CD14-positive monocyte (primary cell): ENCODE measurements at regions not wholly inside any gene's neighbourhood (a gene's known extent, or its start where the extent isn't known, plus 50 kb on each side); places are given as distances from the start of the nearest gene placed in this dataset.

ENCODE experiments used
- DNase-seq, 3 donors: peaks; one replicate each; pipeline ENCODE4 v3.0.0-alpha.2; 2011 to 2022
- H2AFZ ChIP-seq: 2 replicates; pipeline ENCODE4 v1.6.0; 2012; ENCODE audit warnings: mild to moderate bottlenecking, low read depth, low read length, inconsistent platforms; ENCODE audit not compliant: insufficient read depth, poor library complexity, severe bottlenecking
- H3K27ac ChIP-seq, 2 donors: 1 replicate in 1 of 2; 2 replicates in 1 of 2; pipeline ENCODE4 v1.5.1; 2012 to 2013; ENCODE audit warnings: low read length in 2 of 2, control low read depth in 1 of 2, inconsistent platforms in 1 of 2, low read depth in 1 of 2, mild to moderate bottlenecking in 1 of 2
- H3K27me3 ChIP-seq, 2 donors: one replicate each; pipeline versions ENCODE4 v1.6.0 to v1.6.1; 2011 to 2013; ENCODE audit warnings: low read length in 2 of 2; ENCODE audit not compliant: control insufficient read depth in 2 of 2, insufficient read depth in 2 of 2
- H3K36me3 ChIP-seq, 2 donors: replicated peaks in 1 of 2; 1 replicate in 1 of 2; 2 replicates in 1 of 2; pipeline versions ENCODE4 v1.5.1 to v1.6.1; 2012 to 2013; ENCODE audit warnings: low read length in 2 of 2, control low read depth in 1 of 2, inconsistent platforms in 1 of 2, mild to moderate bottlenecking in 1 of 2; ENCODE audit not compliant: insufficient read depth in 2 of 2, control insufficient read depth in 1 of 2
- H3K4me1 ChIP-seq, 2 donors: 1 replicate in 1 of 2; 2 replicates in 1 of 2; pipeline versions ENCODE4 v1.5.1 to v1.6.1; 2012 to 2013; ENCODE audit warnings: low read length in 2 of 2, control low read depth in 1 of 2, inconsistent platforms in 1 of 2, mild to moderate bottlenecking in 1 of 2, moderate library complexity in 1 of 2; ENCODE audit not compliant: insufficient read depth in 2 of 2, control insufficient read depth in 1 of 2
- H3K4me2 ChIP-seq: replicated peaks from 2 replicates; pipeline ENCODE3; 2012; ENCODE audit warnings: low read length, moderate library complexity, mild to moderate bottlenecking; ENCODE audit not compliant: poor library complexity, severe bottlenecking; ENCODE audit errors: extremely low read depth
- H3K4me3 ChIP-seq, 3 experiments: fragments of 200-600 bp in 1 of 3; sonication (generic) in 1 of 3; replicated peaks in 1 of 3; 1 replicate in 2 of 3; 2 replicates in 1 of 3; pipeline ENCODE4 v1.5.1; 2011 to 2013; ENCODE audit warnings: low read length in 3 of 3, mild to moderate bottlenecking in 3 of 3, control low read depth in 2 of 3, low read depth in 2 of 3, inconsistent platforms in 1 of 3, moderate library complexity in 1 of 3
- H3K79me2 ChIP-seq: 2 replicates; pipeline ENCODE4 v1.6.0; 2012; ENCODE audit warnings: mild to moderate bottlenecking, control low read depth, inconsistent platforms, low read length, moderate library complexity; ENCODE audit not compliant: insufficient read depth
- H3K9ac ChIP-seq: 2 replicates; pipeline ENCODE4 v1.6.0; 2017; ENCODE audit warnings: low read length, mild to moderate bottlenecking; ENCODE audit not compliant: insufficient read depth, poor library complexity, severe bottlenecking
- H3K9me3 ChIP-seq, 2 donors: replicated peaks in 1 of 2; 1 replicate in 1 of 2; 2 replicates in 1 of 2; pipeline versions ENCODE4 v1.5.1 to v1.6.1; 2012 to 2013; ENCODE audit warnings: low read length in 2 of 2, control low read depth in 1 of 2; ENCODE audit not compliant: control insufficient read depth in 1 of 2, insufficient read depth in 1 of 2
- H4K20me1 ChIP-seq: 2 replicates; pipeline ENCODE4 v1.6.0; 2012; ENCODE audit warnings: mild to moderate bottlenecking, low read length, control low read depth, moderate library complexity; ENCODE audit not compliant: insufficient read depth
- H3K27ac Mint-ChIP-seq, 7 donors: one replicate each; pipeline ENCODE4 v1.8.0; 2020; ENCODE audit warnings: mild to moderate bottlenecking in 7 of 7, mixed read lengths in 7 of 7, moderate library complexity in 6 of 7, inconsistent platforms in 2 of 7
- H3K27me3 Mint-ChIP-seq, 3 donors: one replicate each; pipeline ENCODE4 v1.8.0; 2021 to 2022; ENCODE audit warnings: low read depth in 3 of 3, mild to moderate bottlenecking in 3 of 3, mixed read lengths in 3 of 3, moderate library complexity in 3 of 3, inconsistent platforms in 1 of 3
- H3K36me3 Mint-ChIP-seq, 2 donors: one replicate each; pipeline ENCODE4 v1.8.0; 2020; ENCODE audit warnings: mixed read lengths in 2 of 2, inconsistent platforms in 1 of 2, mild to moderate bottlenecking in 1 of 2
- H3K4me1 Mint-ChIP-seq: one replicate; pipeline ENCODE4 v1.8.0; 2020; ENCODE audit warnings: mild to moderate bottlenecking, mixed read lengths
- H3K4me3 Mint-ChIP-seq, 2 donors: one replicate each; pipeline ENCODE4 v1.8.0; 2020; ENCODE audit warnings: mild to moderate bottlenecking in 2 of 2, mixed read lengths in 2 of 2, moderate library complexity in 1 of 2
- H3K9me3 Mint-ChIP-seq, 7 donors: one replicate each; pipeline ENCODE4 v1.8.0; 2020 to 2022; ENCODE audit warnings: mixed read lengths in 7 of 7, mild to moderate bottlenecking in 6 of 7, moderate library complexity in 6 of 7, inconsistent platforms in 2 of 7
- WGBS: methylation state at CpG from one replicate; pipeline ENCODE4 v1.1.5; 2013; ENCODE audit warnings: missing lambda C conversion rate; ENCODE audit not compliant: insufficient coverage; 5-methylcytosine and 5-hydroxymethylcytosine counted together
- intact Hi-C, 2 donors: fragments of 100-400 bp; cut with micrococcal nuclease; formaldehyde crosslinking; loops; one replicate each; pipeline versions ENCODE4 v1.15.0 to v1.15.1; 2023
- TF ChIP-seq, protein P1 (sequence below): fragments of 200-600 bp; IDR thresholded peaks from one replicate; pipeline ENCODE4 v1.8.0; 2022; ENCODE audit warnings: antibody characterized with exemption, mild to moderate bottlenecking

DNA sequence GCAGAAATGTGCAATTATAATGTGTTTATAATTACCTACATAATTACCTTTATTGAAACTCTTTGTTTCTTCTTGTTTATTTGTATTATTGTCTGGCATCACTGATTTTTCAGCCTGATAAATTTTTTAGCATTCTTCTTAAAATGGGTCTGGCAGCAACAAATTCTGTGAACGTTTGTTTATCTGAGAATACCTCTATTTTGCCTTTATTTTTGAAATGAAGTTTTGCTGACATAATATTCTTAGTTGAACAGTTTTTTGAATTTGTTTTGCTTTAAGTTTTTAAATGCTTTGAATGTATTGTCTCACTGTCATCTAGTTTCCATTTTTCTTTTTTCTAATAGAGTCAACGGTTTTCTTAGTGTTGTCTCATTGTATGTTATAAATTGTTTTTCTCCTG lies 1152.0 kb upstream of the CDH2 start:
- H3K79me2 ChIP-seq = no peaks in the 10 kb centered on the region
- intact Hi-C loops = no loop called here
- H3K27ac Mint-ChIP-seq = no peak overlapping the region
- no peak overlapping the region for H3K4me3 Mint-ChIP-seq
- peaks cover 1 to 13% (median 9%) of the 10 kb centered on the region in 7 donors for H3K9me3 Mint-ChIP-seq
- TF ChIP-seq, protein P1, sequence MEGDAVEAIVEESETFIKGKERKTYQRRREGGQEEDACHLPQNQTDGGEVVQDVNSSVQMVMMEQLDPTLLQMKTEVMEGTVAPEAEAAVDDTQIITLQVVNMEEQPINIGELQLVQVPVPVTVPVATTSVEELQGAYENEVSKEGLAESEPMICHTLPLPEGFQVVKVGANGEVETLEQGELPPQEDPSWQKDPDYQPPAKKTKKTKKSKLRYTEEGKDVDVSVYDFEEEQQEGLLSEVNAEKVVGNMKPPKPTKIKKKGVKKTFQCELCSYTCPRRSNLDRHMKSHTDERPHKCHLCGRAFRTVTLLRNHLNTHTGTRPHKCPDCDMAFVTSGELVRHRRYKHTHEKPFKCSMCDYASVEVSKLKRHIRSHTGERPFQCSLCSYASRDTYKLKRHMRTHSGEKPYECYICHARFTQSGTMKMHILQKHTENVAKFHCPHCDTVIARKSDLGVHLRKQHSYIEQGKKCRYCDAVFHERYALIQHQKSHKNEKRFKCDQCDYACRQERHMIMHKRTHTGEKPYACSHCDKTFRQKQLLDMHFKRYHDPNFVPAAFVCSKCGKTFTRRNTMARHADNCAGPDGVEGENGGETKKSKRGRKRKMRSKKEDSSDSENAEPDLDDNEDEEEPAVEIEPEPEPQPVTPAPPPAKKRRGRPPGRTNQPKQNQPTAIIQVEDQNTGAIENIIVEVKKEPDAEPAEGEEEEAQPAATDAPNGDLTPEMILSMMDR = no peak
- DNase-seq = no peak
- H3K9ac ChIP-seq = no peak overlapping the region
- no peaks in the 10 kb centered on the region for H3K4me1 Mint-ChIP-seq
- no peaks in the 10 kb centered on the region for H3K36me3 Mint-ChIP-seq
- H3K4me2 ChIP-seq = no peak overlapping the region
- peaks cover 0 to 2% (median 0%) of the 10 kb centered on the region in 3 donors for H3K27me3 Mint-ChIP-seq
- H3K27ac ChIP-seq = no peak overlapping the region
- no peaks in the 10 kb centered on the region for H3K36me3 ChIP-seq
- no peaks in the 10 kb centered on the region for H3K4me1 ChIP-seq
- no peak overlapping the region for H2AFZ ChIP-seq
- no CpG with 5 or more reads among the region's 2 CpGs for WGBS
- no peak overlapping the region for H3K4me3 ChIP-seq
- H4K20me1 ChIP-seq = no peaks in the 10 kb centered on the region
- H3K27me3 ChIP-seq = no peaks in the 10 kb centered on the region
- H3K9me3 ChIP-seq = peaks cover 5 to 6% of the 10 kb centered on the region in 2 donors

DNA sequence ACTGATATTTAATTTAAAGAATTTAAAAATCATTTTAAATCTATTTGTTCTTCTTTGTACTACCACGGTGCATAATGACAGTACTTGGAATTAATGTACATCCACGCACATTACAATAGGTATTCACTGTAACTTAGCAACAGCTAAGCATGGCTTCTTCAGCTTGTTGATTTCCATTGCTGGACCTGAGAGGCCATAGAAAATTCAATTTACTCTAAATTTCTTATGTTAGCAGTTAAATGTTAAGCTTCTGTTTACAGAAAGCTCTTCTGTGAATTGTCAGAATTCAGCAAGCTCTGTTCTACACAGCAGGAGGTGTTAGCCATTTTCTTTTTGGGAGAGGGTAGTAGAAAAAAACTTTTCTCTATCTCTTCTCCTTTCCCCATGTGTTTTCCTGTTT lies 1149.3 kb upstream of the CDH2 start:
- no peaks in the 10 kb centered on the region for H4K20me1 ChIP-seq
- intact Hi-C loops = no loop called here
- no peak overlapping the region for H3K27ac Mint-ChIP-seq
- peaks cover 0 to 2% (median 0%) of the 10 kb centered on the region in 3 donors for H3K27me3 Mint-ChIP-seq
- TF ChIP-seq, protein P1 = no peak
- H3K9me3 ChIP-seq = peaks cover 5 to 6% of the 10 kb centered on the region in 2 donors
- H3K9me3 Mint-ChIP-seq = peaks cover 3 to 13% (median 6%) of the 10 kb centered on the region in 7 donors
- no peak for DNase-seq
- H3K36me3 ChIP-seq = no peaks in the 10 kb centered on the region
- no peak overlapping the region for H3K27ac ChIP-seq
- no peak overlapping the region for H2AFZ ChIP-seq
- no CpG with 5 or more reads among the region's 2 CpGs for WGBS
- no peaks in the 10 kb centered on the region for H3K4me1 ChIP-seq
- H3K4me3 ChIP-seq = no peak overlapping the region
- no peak overlapping the region for H3K9ac ChIP-seq
- H3K27me3 ChIP-seq = no peaks in the 10 kb centered on the region
- H3K36me3 Mint-ChIP-seq = no peaks in the 10 kb centered on the region
- H3K4me3 Mint-ChIP-seq = no peak overlapping the region
- no peaks in the 10 kb centered on the region for H3K4me1 Mint-ChIP-seq
- H3K79me2 ChIP-seq = no peaks in the 10 kb centered on the region
- no peak overlapping the region for H3K4me2 ChIP-seq
